Amygdala (tissue), 56 donors: ENCODE measurements at regions not wholly inside any gene's neighbourhood (a gene's known extent, or its start where the extent isn't known, plus 50 kb on each side); places are given as distances from the start of the nearest gene placed in this dataset.
"Not testable (repeated sequence)": the region's sequence is repeated elsewhere in the genome, so short reads cannot be mapped to it uniquely, and the experiment has no call there.

ENCODE experiments used
- DNase-seq, 56 donors: peaks; one replicate each; lab custom pipeline; 2025; lab: John Stamatoyannopoulos, UW

DNA sequence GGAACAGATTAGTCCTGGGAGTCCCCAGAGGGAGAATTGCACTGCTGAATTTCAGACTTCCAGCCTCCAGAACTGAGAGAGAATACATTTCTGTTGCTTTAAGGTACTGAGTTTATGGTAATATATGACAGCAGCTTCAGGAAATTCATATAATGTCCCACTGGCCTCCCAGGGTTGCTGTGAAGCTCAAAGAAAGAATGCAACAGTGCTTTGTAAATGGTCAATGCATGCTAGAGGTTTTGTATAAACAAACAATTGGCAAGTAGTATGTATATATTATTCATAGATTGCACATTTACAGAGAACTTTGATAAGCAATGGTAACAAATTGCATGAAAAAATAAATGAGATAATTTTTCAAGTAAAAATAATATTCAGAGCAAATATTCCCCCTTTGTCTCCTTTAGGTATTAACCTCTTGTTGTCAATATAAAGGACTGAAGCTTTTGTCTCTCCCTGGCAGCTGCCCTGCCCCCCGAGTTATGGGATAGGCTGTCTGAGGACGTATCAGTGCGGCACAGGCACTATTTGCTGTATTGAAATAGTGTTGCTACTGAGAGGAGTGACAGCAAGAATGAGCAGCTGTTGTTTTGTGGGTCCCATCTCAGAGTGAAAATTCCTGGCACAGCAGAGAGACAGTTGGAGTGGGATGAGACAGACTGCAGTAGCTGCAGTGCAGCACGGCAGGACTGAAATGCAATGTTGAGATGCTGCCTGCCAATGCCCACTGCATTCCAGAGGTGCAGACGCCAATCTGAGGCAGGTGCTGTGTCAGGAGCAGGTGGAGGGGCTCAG, 194.2 kb upstream of the GLRA1 start:
- DNase-seq, result peak in 1 of 56 donors; percentile 5

DNA sequence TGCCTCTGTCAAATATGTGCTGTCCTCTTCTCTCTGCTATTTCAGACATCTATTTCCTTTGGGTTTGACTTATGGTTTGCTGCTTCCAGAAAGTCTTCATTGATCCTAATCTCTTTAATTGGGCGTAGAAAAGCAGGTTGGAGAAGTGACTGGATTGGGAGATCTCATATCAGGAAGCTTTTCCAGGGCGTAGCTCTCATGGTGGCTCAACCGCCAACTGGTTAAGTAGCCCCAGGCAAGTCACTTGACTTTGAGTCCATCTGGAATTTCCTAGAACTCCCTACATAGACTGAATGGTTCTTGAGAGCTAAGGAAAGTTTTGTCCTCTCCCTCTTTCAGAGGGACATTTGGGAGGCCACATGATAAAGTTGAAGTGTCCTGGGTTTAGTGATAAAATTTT, 192.3 kb upstream of the GLRA1 start:
- no peak for DNase-seq

DNA sequence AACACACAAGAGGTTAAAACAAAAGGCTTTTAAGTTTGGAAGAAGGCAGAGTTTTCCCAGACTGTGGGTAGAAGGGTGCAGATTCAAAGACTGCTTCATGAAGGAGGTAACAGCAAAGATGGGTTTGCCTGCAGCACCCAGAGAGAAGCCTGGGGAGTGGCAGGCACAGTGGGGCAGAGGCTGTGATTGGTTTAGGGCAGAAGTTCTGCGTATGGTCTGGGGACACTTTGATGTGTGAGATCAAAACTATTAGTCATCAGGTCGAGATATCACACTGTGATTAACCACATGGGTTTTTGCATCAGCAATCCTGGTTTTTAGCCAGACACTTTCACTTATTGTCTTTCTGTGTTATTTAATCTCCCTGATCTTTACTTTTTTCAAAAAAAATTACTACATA, 188.8 kb upstream of the GLRA1 start:
- DNase-seq, result no peak

DNA sequence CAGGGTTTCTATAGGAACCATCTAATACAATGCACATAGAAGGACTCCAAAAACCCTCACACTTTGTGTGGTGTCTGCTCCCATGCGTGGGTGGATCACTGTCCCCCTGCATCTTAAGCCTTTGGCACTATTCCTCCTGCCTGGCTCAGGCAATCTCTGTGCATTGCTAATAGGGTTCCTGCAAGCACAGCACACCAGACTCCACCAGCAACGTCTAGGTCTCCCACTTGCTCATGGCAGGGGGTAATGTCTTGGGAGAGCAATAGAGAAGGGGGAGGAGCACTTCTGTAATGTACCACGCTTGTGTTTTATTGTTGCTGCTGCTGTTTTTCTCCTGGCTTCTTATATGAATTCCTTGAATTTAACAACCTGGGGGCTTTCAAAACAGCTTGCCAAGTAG, 182.6 kb upstream of the GLRA1 start:
- no peak for DNase-seq

DNA sequence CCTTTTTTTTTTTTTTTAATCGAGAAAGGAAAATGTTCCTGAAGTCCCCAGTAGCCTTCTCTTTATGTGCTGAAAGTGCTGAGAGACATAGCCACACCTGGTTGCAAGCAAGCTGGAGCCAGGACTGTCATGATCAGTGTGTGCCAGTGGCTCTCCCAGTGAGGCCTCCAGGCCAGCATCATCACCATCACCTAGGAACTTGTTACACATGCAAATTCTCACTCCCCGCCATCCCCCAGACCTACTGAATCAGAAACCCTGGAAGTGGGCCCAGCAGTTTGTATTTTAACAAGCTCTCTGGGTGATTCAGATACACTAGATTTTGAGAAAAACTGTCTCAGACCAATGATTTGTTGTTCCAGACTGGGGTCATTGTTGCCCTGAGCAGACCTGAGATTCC, 181.9 kb upstream of the GLRA1 start:
- DNase-seq, result no peak

DNA sequence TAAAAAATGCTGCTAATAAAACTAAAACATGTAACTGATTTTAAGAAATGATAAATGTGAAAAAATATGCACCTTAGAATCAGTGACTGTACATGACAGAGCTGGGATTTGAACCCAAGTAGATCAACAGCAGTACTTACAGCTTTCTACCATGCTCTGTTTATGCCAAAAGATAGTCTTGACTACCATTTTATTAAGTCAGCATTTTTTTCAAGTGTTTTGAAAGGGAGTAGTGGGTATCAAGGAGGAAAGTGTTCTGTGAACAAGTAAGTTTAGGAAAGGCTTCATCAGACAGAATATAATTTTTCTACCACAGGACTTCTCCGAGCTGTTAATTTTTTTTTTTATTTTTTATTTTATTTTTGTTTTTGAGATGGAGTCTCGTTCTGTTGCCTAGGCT, 180.4 kb upstream of the GLRA1 start:
- DNase-seq, result no peak

DNA sequence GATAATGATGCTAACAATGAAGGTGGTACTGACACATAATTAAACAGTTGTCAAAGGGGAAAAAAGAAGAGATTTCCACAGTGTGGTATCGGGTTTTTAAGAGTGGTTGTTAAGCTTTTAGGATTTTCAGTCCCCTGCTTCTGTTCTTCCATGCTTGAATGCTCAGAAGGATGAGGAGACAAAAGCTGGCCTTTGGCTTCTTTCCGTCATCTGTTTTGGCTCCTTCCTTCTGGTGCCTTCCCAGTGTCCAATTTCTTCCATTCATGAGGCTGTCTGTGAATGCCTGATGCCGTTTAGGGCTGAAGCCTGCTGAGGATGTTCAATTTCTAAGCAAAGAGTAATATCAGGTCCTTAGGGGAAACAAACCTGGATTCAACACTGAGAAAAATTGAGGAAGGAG, 179.6 kb upstream of the GLRA1 start:
- no peak for DNase-seq

DNA sequence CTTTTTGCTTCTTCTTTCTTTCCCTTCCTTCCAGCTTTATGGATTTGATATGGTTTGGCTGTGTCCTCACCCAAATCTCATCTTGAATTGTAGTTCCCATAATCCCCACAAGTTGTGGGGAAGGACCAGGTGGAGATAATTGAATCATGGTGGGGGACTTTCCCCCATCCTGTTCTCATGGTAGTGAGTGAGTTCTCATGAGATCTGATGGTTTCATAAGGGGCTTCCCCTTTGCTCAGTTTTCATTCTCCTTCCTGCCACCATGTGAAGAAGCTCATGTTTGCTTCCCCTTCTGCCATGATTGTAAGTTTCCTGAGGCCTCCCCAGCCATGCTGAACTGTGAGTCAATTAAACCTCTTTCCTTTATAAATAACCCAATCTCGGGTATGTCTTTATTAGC, 178.3 kb upstream of the GLRA1 start:
- not testable (repeated sequence) for DNase-seq

DNA sequence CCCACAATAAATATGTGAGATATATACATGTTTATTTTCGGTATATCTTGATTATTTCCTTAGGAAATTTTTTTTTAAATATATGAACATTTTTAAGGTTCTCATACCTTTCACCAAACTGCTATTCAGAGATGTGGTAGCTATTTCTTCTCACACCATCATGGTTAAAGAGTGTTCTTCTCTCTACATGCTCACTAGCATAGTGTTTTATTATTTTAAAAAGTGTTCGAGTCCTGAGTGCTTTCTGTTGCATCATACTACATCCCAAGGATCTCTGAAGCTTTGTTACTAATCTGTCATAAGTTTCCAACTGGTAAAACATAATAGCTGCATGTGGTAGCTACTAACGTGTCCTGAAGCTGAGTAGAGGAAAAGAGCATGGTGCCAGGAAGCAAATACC, 177.4 kb upstream of the GLRA1 start:
- no peak for DNase-seq

DNA sequence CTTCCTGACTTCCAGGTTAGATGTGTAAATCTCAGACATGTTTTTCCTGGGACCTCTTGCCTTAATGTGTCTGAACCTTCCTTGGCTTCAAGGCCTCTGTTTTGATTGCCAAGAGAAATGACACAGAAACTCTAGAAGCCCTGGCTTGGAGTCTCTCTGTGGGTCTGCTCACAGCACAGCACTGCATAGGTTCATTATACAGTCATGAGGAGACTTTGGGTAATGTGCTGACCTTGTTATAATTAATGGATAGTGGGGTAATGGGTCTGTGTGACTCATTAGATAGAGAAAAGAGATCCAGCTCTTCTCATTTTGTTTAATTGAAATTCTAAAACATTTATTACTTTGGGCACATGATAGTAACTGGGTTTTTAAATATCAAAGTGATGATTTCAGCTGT, 175.8 kb upstream of the GLRA1 start:
- DNase-seq, result no peak

DNA sequence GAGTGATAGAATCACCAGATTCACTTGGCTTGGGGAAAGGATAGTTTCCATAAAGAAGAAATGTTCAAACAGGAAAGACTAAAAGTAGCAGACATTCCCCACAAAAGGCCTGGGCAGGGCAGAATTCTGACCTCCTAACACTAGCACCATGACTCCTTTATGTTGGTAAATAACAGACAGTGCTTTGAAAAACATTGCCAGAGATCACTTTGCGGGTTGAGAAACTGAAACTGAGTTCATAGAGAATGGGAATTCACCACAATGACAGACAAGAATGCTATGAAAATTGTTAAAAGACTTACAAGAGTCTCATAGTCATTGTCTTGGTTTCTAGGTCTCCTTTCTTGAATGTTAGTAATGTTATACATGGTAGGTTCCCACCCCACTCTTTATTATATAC, 172.5 kb upstream of the GLRA1 start:
- no peak for DNase-seq

DNA sequence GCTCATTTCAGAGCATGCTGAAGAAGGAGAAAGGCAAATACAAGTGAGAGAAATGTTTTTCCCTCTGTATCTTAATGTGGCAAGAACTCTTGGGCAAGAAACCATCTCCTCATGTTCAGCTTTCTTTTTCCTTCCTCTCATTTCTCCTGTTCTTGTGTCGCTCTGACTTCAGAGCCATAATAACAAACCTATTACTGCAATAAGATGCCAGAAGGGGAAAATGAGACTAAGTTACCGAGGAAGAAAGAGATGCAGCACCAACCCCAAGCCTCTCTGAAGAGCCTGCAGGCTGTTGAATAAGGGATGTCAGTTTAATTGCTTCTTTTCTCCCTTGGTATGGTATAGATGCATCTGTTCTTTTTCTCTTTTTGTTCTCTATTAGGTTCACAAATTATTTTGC, 170.1 kb upstream of the GLRA1 start:
- no peak for DNase-seq

DNA sequence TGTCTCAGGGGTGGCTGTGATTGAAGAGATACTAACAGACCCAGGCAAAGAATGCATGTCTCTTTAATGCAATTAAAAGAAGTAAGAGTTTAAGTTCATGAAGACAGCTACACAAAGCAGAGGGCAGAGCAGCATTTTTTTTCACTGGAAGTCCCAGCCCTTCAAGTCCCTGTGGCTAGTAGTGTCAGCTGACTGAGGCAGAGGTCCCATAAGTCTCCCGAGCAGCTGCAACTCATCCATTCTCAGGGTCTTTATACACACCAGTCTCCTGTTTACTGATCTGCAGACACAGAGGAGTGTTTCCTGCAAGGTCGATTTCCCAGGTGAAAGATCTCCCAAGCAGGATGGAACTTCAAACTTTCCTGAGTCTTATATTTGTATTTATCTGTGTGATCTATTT, 169.4 kb upstream of the GLRA1 start:
- no peak for DNase-seq

DNA sequence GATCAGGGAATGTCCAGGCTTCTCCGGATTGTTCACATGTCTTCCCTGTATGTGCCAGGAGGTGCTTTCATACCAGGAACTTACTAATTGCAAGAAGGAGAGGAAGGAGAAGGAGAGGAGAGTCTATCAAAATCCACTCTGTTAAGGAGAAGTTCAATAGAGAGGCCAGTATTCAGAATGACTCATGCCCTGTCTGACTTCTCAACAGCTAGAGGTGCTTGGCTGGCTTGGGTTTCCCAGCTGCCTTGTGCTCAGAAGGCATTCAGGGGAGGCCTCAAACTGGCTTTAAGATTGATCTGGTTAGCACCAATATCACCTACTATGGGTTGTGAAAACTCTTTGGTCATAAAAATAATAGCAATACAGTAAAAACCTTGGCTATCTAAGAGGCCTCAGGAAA, 167.9 kb upstream of the GLRA1 start:
- no peak for DNase-seq

DNA sequence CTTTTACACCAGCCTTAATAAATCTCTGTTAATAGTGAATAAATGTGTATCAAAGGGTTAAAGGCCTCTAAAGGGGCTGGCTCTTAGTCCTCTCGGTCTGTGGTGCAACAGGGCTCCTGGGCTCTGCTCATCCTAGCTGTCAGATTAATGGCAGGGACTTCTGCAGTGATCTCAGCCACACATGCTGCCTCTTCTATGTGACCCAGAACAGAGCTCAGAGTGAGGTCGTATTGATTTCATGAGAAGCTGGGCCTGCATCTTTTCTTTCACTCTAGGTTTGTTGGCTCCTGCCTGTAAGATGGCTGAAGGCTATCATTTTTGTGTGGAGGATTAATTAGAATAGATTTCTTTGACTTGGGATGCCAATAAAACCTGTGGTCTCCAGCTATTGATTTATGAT, 165.0 kb upstream of the GLRA1 start:
- no peak for DNase-seq

DNA sequence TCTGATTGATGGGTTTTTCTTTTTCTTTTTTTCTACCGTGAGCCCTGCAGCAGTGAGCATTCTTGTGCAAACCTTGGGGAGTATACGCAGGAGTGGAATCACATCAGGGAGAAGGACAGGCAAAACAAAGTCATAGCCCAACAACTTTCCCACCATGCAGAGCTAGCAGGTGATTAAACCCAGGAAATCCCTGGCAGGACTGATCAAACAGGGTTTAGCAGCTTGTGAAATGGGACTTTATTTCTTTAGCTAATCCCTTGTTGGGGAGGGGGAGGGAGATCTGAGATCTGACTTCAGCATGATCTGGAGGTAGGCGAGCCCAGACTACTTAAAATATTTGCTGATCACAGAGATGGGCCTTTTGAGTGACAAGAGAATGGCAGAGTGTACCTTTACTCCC, 162.0 kb upstream of the GLRA1 start:
- DNase-seq, result no peak

DNA sequence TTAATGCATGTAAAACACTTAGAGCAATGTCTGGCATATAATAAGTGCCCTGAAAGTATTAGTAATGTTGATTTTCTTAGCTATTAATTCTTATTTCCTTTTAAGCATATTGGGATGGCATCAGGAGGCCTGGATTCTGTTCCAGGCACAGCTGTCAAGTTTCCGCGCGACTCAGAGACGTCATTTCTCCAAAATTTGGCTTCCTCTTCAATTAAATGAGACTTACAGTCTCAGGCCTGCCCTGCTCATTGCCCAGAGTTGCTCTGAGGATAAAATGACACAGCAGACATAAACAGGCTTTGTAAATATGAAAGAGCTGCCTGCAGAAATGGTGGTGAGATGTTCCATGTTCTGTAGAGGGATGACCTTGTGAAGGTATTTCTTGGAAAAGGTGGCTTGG, 159.8 kb upstream of the GLRA1 start:
- DNase-seq, result no peak

DNA sequence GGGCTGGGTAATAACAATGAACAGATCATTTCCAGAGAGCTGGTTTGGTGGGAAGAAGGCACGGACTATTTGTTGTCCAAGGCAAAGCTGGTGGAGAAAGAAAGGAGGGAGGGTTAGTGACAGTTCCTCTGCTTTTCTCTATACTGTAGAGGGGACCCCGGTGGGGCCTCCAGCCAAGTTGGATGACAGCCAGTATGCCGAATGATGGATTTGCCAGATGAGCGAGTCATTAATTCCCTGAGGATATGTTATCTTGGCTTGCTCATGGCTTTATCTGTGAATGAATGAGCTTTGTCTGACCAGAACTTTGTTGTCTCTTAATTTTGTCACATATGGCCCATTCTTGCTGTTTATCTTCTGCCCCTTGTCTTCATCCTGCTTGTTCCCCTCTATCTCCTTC, 158.6 kb upstream of the GLRA1 start:
- DNase-seq, result no peak

DNA sequence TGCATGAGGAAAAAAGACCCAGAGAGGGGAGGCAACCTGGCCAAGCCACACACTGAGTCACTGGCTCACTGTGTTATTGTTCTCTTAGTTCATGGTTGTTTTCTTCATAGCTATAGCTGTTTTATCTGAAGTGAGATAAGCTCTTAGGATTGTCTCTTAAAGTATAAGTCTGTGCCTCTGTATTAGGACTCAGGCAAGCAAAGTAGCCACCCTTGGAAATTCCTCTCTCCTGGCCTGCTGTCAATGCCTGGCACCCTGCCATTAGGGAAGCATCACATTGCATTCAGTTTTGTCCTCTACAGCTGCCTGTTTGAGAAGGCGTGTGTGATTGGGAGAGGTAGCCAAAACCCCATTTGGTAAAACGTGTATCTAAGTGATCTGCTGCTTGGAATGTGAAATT, 147.4 kb upstream of the GLRA1 start:
- DNase-seq, result peak in 1 of 56 donors; percentile 8

DNA sequence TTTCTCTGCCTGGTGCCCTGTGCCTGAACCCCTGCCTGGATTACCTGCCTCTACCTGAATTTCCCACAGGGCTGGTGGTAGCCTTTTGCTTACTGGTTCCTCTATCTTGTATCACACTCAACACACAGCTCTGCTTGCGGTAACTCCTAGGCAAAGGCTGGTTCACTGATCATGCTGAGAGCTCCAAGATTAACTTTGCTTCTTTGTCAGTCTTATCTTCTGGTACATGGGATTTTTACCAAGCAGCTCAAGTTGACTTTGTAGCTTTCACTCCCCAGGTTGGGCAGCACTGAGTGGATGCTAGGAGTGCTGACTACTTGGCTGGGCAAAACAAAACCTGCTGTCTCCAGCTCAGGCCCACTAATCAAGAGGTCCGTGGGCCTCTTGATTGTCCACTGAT, 145.9 kb upstream of the GLRA1 start:
- DNase-seq, result no peak

DNA sequence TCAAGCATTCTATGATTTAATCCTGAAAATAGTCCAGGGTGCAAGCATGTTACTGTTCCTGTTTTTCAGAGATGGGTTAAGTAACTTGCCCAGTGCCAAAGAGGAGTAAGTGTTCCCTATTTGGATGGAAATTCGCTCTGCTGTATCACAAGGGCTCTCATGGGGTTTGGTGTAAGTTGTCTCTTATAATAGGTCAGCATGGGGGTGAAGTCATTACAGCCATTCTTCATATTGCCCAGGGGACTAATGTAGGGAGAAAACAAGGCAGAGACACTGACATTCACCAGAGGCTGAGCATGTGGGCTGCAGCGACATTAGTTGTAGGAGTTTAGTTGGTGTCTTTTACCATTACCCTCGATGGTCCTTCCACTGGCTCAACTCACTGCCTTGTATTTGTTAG, 142.1 kb upstream of the GLRA1 start:
- no peak for DNase-seq

DNA sequence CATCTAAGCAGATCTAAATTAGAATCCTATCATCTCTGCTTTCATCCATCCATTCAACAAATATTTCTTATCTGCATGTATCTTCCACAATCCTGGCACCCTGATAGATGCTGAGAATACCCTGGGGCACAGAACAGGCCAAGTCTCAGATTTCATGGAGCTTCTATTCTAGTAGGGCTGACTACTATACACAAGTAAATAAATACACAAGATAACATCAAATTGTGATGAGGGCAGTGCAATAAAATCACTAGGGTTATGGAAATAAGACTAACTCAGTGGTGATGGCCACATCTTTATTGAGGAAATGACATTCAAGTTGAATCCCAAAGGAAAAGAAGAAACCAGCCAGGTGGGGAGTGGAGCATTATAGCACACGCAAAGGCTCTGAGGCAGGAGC, 138.4 kb upstream of the GLRA1 start:
- no peak for DNase-seq

DNA sequence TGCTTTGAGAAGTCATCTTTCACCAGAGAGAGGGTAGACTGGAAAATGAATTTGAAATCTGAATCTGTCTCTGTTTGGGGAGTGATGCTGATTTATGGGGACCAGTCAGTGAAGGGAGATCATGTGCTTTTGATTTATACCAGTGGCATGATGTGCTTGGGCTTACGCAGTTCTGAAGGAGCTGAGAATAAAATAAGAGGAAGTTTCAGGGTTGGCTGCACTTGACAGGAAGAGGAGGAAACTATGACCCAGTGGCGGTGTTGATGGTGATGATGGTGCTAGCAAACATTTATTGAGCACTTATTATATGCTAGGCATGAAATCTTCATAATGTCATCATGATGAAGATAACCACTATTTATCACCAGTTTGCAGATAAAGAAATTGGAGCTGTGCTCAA, 136.4 kb upstream of the GLRA1 start:
- no peak for DNase-seq
